ENCODE measurements at regions not wholly inside any gene's neighbourhood (a gene's known extent, or its start where the extent isn't known, plus 50 kb on each side); places are given as distances from the start of the nearest gene placed in this dataset.

GRCh38 chr6:46072866-46073265 is 56.9 kb upstream of the ENPP4 start:
- DNase-seq = peak; percentile 3

GRCh38 chr6:46078294-46078693 is 51.5 kb upstream of the ENPP4 start:
- no peak for DNase-seq

- no peak for DNase-seq
These were observed 50.7 kb upstream of the ENPP4 start for GRCh38 chr6:46079061-46079460.

All from fibroblast of upper back skin (primary cell).